ENCODE measurements at regions not wholly inside any gene's neighbourhood (a gene's known extent, or its start where the extent isn't known, plus 50 kb on each side); places are given as distances from the start of the nearest gene placed in this dataset.

- Histone ChIP-seq H3K36me3 (ENCODE audit: control insufficient read depth, insufficient read depth, low read length) (no peaks in the 10 kb centered on the region), H3K27me3 (ENCODE audit: control insufficient read depth, insufficient read depth, low read length) (no peaks in the 10 kb centered on the region), H3K9me3 (ENCODE audit: control insufficient read depth, insufficient read depth, low read depth, low read length) (no peaks in the 10 kb centered on the region), H3K4me3 (ENCODE audit: low read depth in 2 of 2, low read length in 2 of 2) (no peak overlapping the region), H3K27ac (ENCODE audit: low read length) (no peak overlapping the region), H3K4me1 (ENCODE audit: control insufficient read depth, insufficient read depth, low read length) (no peaks in the 10 kb centered on the region)
- in situ Hi-C loops (cut with HindIII; ENCODE audit: low pct_unique_long_range_greater_than_20kb, low sequenced_read_pairs) (no loop called here), intact Hi-C loops (cut with micrococcal nuclease; ENCODE audit: unreplicated experiment) (no loop called here)
- ChIA-PET CTCF (no interaction called here), POLR2A (no interaction called here)
- ATAC-seq: peak; percentile 49; the same call in 1 of the 2 replicates
- no peak for DNase-seq (ENCODE audit: low read depth, low spot score)
- BruUV-seq (replicated peaks): no TSS peak
- TF ChIP-seq REST (IDR thresholded peaks at IDR 0.05; ENCODE audit: insufficient read depth in 1 of 2, low read depth in 2 of 2, low read length in 1 of 2) (no peak), POLR2AphosphoS5 (IDR thresholded peaks at IDR 0.05; ENCODE audit: low read depth, low read length) (no peak), TCF7L2 (IDR thresholded peaks at IDR 0.05; ENCODE audit: low read depth, low read length) (no peak), CTCF (IDR thresholded peaks at IDR 0.05) (no peak)
Observed at GRCh38 chr7:98056580-98056979, 50.1 kb upstream of the LMTK2 start.
